ENCODE measurements at regions not wholly inside any gene's neighbourhood (a gene's known extent, or its start where the extent isn't known, plus 50 kb on each side); places are given as distances from the start of the nearest gene placed in this dataset.

DNA sequence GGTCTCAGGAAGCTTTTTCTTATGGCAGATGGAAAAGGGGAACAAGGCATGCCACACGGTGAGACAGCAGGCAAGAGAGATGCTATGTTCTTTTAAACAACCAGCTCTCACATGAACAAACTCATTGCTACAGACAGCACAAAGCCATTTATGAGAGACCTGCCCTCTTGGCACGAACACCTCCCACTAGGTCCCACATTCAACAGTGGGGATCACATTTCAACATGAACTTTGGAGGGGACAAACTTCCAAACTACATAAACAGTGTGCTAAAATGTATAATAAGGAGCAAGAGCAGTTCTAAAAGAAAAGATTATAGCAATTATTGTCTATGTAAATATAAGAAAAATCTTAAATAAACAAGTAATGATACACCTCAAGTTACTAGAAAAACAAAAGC, 391.8 kb upstream of the CPXCR1 start:
- no peak for DNase-seq (ENCODE audit: low read depth)
- Histone ChIP-seq H3K4me3 (ENCODE audit: low read depth, low read length) (no peak overlapping the region), H3K36me3 (ENCODE audit: control insufficient read depth, insufficient read depth, low read length) (no peaks in the 10 kb centered on the region), H3K27me3 (ENCODE audit: control insufficient read depth, insufficient read depth, low read length) (no peaks in the 10 kb centered on the region)
- FAIRE-seq: no peak
- no peak for TF ChIP-seq CTCF (IDR thresholded peaks at IDR 0.05; ENCODE audit: insufficient read depth, low read length, severe bottlenecking)

DNA sequence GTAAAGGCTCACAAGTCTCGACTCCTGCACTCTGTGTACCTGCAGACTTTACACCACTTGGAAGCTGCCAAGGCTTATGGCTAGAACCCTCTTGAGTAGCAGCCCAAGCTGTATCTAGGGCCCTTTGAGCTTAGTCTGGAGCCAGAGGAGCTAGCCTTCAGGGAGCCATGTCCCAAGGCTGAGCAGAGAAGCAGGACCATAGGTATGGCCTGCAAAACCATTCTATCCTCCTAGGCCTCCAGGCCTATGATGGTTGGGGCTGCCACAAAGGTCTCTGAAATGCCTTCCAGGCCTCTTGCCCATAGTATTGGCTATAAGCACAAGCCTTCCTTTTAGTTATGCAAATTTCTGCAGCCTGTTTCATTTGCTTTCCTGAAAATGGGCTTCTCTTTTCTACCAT, 380.7 kb upstream of the CPXCR1 start:
- Histone ChIP-seq H3K36me3 (ENCODE audit: control insufficient read depth, insufficient read depth, low read length) (no peaks in the 10 kb centered on the region), H3K27me3 (ENCODE audit: control insufficient read depth, insufficient read depth, low read length) (no peaks in the 10 kb centered on the region), H3K4me3 (ENCODE audit: low read depth, low read length) (no peak overlapping the region)
- TF ChIP-seq CTCF (IDR thresholded peaks at IDR 0.05; ENCODE audit: insufficient read depth, low read length, severe bottlenecking): no peak
- no peak for DNase-seq (ENCODE audit: low read depth)
- no peak for FAIRE-seq

DNA sequence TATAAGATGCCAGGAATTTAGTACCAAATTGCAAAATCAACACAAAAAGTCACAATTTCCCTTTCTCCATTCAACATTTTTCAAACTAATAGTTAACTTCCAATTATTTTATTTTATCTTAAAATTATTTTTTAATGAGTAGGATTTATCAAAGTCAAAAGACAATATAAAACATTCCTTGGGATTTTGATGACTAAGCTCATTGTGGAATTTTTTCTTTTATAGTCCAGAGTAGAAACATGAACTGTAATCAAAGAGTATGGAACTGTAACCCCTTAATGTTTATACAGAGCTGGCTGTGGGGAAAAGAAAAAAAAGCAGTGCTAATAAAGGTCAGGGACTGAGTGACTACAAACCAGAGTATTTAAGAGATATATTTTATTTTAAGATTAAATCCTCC, 368.6 kb upstream of the CPXCR1 start:
- Histone ChIP-seq H3K27me3 (ENCODE audit: control insufficient read depth, insufficient read depth, low read length) (no peaks in the 10 kb centered on the region), H3K36me3 (ENCODE audit: control insufficient read depth, insufficient read depth, low read length) (no peaks in the 10 kb centered on the region), H3K4me3 (ENCODE audit: low read depth, low read length) (no peak overlapping the region)
- no peak for DNase-seq (ENCODE audit: low read depth)
- TF ChIP-seq CTCF (IDR thresholded peaks at IDR 0.05; ENCODE audit: insufficient read depth, low read length, severe bottlenecking): no peak
- no peak for FAIRE-seq

DNA sequence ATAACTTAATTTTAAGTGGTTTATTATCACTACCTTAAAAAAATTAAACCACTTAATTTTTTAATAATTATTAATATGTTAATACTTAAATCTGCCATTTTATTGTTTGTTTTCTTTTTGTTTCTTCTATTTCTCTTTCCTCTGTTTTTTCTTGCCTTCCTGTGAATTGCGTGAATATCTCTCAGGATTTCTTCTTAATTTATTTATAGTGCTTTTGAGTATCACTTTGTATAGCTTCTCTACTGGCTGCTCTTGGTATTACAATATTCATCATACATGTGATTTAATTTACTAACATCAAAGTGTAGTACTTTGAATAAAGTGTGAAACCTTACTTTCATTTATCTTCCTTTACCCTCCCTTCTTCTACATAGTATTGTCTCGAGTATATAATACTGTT, 349.5 kb upstream of the CPXCR1 start:
- H3K36me3 ChIP-seq (ENCODE audit: control insufficient read depth, insufficient read depth, low read length): no peaks in the 10 kb centered on the region
- H3K4me3 ChIP-seq (ENCODE audit: low read depth, low read length): no peak overlapping the region
- no peak for FAIRE-seq
- DNase-seq (ENCODE audit: low read depth): no peak
- H3K27me3 ChIP-seq (ENCODE audit: control insufficient read depth, insufficient read depth, low read length): no peaks in the 10 kb centered on the region
- TF ChIP-seq CTCF (IDR thresholded peaks at IDR 0.05; ENCODE audit: insufficient read depth, low read length, severe bottlenecking): no peak

DNA sequence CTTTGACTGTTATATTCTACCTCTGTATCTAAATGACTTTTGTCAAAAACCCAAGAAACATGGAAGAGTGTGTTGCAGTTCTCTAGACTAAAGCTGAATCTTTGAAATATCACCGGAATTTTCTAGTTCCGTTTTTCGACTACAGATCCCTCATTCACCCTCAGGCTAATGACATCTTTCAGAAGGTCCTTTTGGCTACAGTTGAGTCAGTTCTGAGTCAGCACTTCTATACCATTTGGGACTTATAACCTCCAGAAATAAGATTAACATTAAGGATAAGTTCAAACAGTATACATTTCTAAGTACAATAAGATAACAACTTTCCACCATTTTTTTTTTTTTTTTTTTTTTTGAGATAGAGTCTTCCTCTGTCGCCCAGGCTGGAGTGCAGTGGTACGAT, 331.0 kb upstream of the CPXCR1 start:
- H3K4me3 ChIP-seq (ENCODE audit: low read depth, low read length): no peak overlapping the region
- no peak for DNase-seq (ENCODE audit: low read depth)
- H3K36me3 ChIP-seq (ENCODE audit: control insufficient read depth, insufficient read depth, low read length): no peaks in the 10 kb centered on the region
- TF ChIP-seq CTCF (IDR thresholded peaks at IDR 0.05; ENCODE audit: insufficient read depth, low read length, severe bottlenecking): no peak
- FAIRE-seq: no peak
- no peaks in the 10 kb centered on the region for H3K27me3 ChIP-seq (ENCODE audit: control insufficient read depth, insufficient read depth, low read length)

DNA sequence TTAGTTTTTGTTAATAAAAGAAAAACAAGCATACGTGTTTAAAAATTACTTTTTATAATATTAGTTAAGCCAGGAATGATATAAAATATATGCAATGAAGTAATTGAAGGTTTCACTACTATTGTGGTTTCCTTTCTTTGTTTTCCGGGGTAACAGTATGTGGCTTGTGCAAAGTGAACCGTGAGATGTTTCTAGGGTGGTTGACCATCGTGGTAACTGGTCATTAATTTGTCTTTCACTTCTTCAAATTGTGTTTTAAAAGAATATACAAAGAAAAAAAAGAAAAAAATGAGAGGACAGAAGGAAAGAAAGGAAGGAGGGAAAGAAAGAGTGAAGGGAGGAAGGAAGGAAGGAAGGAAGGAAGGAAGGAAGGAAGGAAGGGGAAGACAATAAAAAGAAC, 330.1 kb upstream of the CPXCR1 start:
- no peak for FAIRE-seq
- no peak overlapping the region for H3K4me3 ChIP-seq (ENCODE audit: low read depth, low read length)
- H3K27me3 ChIP-seq (ENCODE audit: control insufficient read depth, insufficient read depth, low read length): no peaks in the 10 kb centered on the region
- no peaks in the 10 kb centered on the region for H3K36me3 ChIP-seq (ENCODE audit: control insufficient read depth, insufficient read depth, low read length)
- DNase-seq (ENCODE audit: low read depth): no peak
- TF ChIP-seq CTCF (IDR thresholded peaks at IDR 0.05; ENCODE audit: insufficient read depth, low read length, severe bottlenecking): no peak

Measured in bronchial epithelial cell (primary cell).